SU-DHL-6 (cell line): ENCODE measurements at regions not wholly inside any gene's neighbourhood (a gene's known extent, or its start where the extent isn't known, plus 50 kb on each side); places are given as distances from the start of the nearest gene placed in this dataset.

Experiments
- H2AFZ ChIP-seq: fragments of 200-600 bp; sonication (generic); 2 replicates; pipeline ENCODE4 v1.6.1; 2014; ENCODE audit warnings: low read depth, mild to moderate bottlenecking, moderate library complexity, mixed read lengths, antibody characterized with exemption, low read length; ENCODE audit not compliant: severe bottlenecking
- H3F3A ChIP-seq: fragments of 200-600 bp; shearing (Covaris generic); 2 replicates; pipeline ENCODE4 v1.6.0; 2016; ENCODE audit warnings: antibody characterized with exemption, mild to moderate bottlenecking; ENCODE audit not compliant: insufficient read depth
- H3K27ac ChIP-seq: fragments of 200-600 bp; sonication (generic); 2 replicates; pipeline ENCODE4 v1.5.1; 2016; ENCODE audit warnings: low read depth, mild to moderate bottlenecking, low read length, moderate library complexity, mixed read lengths
- H3K27me3 ChIP-seq: fragments of 200-600 bp; sonication (generic), shearing (Covaris generic); 2 replicates; pipeline ENCODE4 v1.6.0; 2014; ENCODE audit warnings: mild to moderate bottlenecking, low read length
- H3K36me3 ChIP-seq: fragments of 200-600 bp; sonication (generic); 2 replicates; pipeline ENCODE4 v1.6.1; 2014; ENCODE audit warnings: mild to moderate bottlenecking, low read length, mixed read lengths
- H3K4me2 ChIP-seq: fragments of 300-600, 200-600 bp; shearing (Covaris generic), sonication (generic); 2 replicates; pipeline ENCODE4 v1.6.0; 2014; ENCODE audit warnings: low read length, low read depth, mild to moderate bottlenecking; ENCODE audit not compliant: poor library complexity, severe bottlenecking
- H3K4me3 ChIP-seq: fragments of 200-600 bp; sonication (generic); 2 replicates; pipeline ENCODE4 v1.5.1; 2014; ENCODE audit warnings: antibody characterized with exemption, low read length, mild to moderate bottlenecking, mixed read lengths; ENCODE audit not compliant: insufficient read depth, poor library complexity, severe bottlenecking
- H3K79me2 ChIP-seq: fragments of 200-600 bp; sonication (generic); 2 replicates; pipeline ENCODE4 v1.6.1; 2014; ENCODE audit warnings: mild to moderate bottlenecking, low read length, moderate library complexity; ENCODE audit not compliant: insufficient read depth
- H3K9ac ChIP-seq: fragments of 200-600 bp; sonication (generic); 2 replicates; pipeline ENCODE4 v1.7.0; 2014; ENCODE audit warnings: mild to moderate bottlenecking, low read length
- H3K9me2 ChIP-seq: fragments of 200-600 bp; sonication (generic); replicated peaks from 2 replicates; pipeline ENCODE4 v1.6.1; 2014; ENCODE audit warnings: low read length; ENCODE audit not compliant: insufficient read depth
- H3K9me3 ChIP-seq: fragments of 200-600 bp; sonication (generic); 2 replicates; pipeline ENCODE4 v1.6.1; 2014; ENCODE audit warnings: low read length, mixed read lengths; ENCODE audit not compliant: insufficient read depth
- H4K20me1 ChIP-seq: fragments of 200-600 bp; sonication (generic); 2 replicates; pipeline ENCODE4 v1.6.1; 2014; ENCODE audit warnings: low read depth, mild to moderate bottlenecking, antibody characterized with exemption, low read length, moderate library complexity, mixed read lengths
- CTCF ChIP-seq: fragments of 200-600 bp; sonication (generic); IDR thresholded peaks from one replicate; pipeline ENCODE4 v1.5.1; 2017; ENCODE audit warnings: antibody characterized with exemption, mild to moderate bottlenecking, low read length, moderate library complexity; ENCODE audit not compliant: insufficient read depth, poor library complexity, severe bottlenecking
- EZH2phosphoT487 ChIP-seq: fragments of 200-600 bp; sonication (generic), shearing (Covaris generic); conservative IDR thresholded peaks from 2 replicates; pipeline ENCODE4 v1.6.1; 2018; ENCODE audit warnings: mild to moderate bottlenecking, antibody characterized with exemption, low read length, moderate library complexity, mixed read lengths

DNA sequence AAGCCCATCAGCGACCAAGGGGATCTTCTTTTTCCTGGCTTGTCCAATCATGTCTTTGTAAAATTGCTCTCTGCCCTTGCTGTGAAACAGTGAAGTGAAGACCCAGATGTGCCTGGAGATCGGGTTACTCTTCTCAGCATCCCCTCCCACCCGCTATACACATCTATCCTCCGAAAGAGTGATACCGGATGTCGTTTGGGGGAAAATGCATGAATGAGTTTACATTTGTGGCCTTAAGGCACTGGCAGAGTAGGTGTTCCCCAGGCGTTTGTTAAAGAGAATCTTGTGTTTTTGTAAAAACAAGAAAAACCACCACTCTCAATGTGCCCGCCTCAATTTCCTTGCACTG, 528.3 kb downstream of the CMPK2 start:
- peak overlapping the region; percentile 8; the same call in 1 of the 2 replicates for H3K9ac ChIP-seq
- peaks cover 32% of the 10 kb centered on the region for H3K79me2 ChIP-seq
- no peaks in the 10 kb centered on the region; the same call in 1 of the 2 replicates for H3K9me3 ChIP-seq
- peak overlapping the region; percentile 98 for H3K4me2 ChIP-seq
- H3K9me2 ChIP-seq: no peaks in the 10 kb centered on the region
- peaks cover 28% of the 10 kb centered on the region for H3F3A ChIP-seq
- H2AFZ ChIP-seq: no peak overlapping the region
- peak overlapping the region; percentile 57 for H3K27ac ChIP-seq
- H4K20me1 ChIP-seq: no peaks in the 10 kb centered on the region
- peak overlapping the region; percentile 21 for H3K4me3 ChIP-seq
- TF ChIP-seq EZH2phosphoT487 (no peak), CTCF (no peak)
- no peaks in the 10 kb centered on the region for H3K27me3 ChIP-seq
- H3K36me3 ChIP-seq: peaks cover 14% of the 10 kb centered on the region; the same call in 1 of the 2 replicates

- TF ChIP-seq CTCF: no peak
- Histone ChIP-seq H3K4me2 (peak overlapping the region; percentile 98), H2AFZ (peak overlapping the region; percentile 20), H4K20me1 (no peaks in the 10 kb centered on the region), H3K27me3 (no peaks in the 10 kb centered on the region), H3K9me3 (no peaks in the 10 kb centered on the region), H3K36me3 (no peaks in the 10 kb centered on the region; the same call in 1 of the 2 replicates), H3K9ac (peak overlapping the region; percentile 59), H3K27ac (peak overlapping the region; percentile 100), H3K4me3 (peak overlapping the region; percentile 56), H3K9me2 (no peaks in the 10 kb centered on the region), H3K79me2 (peaks cover 32% of the 10 kb centered on the region), H3F3A (peaks cover 61% of the 10 kb centered on the region)
Measured at GRCh38 chr2:6341588-6342129, 524.0 kb downstream of the CMPK2 start.

DNA sequence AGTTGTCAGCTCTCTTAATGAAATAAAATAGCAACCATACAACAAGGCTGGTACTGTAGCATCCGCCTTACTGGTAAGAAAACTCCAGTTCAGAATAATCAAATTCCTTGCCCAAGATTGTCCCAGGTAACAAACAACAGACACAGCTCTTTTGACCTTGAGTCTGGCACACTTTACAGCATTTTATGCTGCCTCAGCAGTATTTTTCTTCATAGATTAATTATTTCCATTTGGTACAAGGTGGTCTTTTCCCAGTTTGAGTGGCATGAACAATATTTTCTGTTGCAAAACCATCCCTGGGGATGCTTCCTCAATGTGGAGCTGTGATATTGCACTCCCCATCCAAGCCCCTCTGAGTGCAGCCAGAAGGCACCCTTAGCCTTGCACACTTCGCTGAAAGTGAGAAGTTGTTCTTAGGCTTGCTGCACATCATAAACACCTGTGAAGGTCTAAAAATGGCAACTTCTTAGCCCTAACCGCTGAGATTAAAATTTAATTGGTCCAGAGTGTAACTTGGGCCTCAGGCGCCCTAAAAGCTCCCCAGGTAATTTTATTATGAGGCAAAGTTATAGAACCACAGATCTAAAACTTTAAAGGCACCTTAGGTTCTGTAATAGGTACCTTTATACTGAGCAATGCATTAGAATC, 523.3 kb downstream of the CMPK2 start:
- Histone ChIP-seq H3K4me3 (peak overlapping the region; percentile 56), H3K4me2 (peak overlapping the region; percentile 98), H3K36me3 (no peaks in the 10 kb centered on the region; the same call in 1 of the 2 replicates), H4K20me1 (no peaks in the 10 kb centered on the region), H3K79me2 (peaks cover 32% of the 10 kb centered on the region), H3K27ac (peak overlapping the region; percentile 100), H3K9me3 (no peaks in the 10 kb centered on the region), H3K9me2 (no peaks in the 10 kb centered on the region), H3F3A (peaks cover 54% of the 10 kb centered on the region), H3K9ac (peak overlapping the region; percentile 59), H2AFZ (no peak overlapping the region), H3K27me3 (no peaks in the 10 kb centered on the region)
- TF ChIP-seq EZH2phosphoT487 (no peak), CTCF (no peak)
